SKM-1 treated with dmso at 0.1 percent for 144 hours (cell line): ENCODE measurements at regions not wholly inside any gene's neighbourhood (a gene's known extent, or its start where the extent isn't known, plus 50 kb on each side); places are given as distances from the start of the nearest gene placed in this dataset.
"Not testable (repeated sequence)": the region's sequence is repeated elsewhere in the genome, so short reads cannot be mapped to it uniquely, and the experiment has no call there.

Experiments used
- DNase-seq: peaks from one replicate; lab custom pipeline; 2025; ENCODE audit not compliant: unreplicated experiment; lab: John Stamatoyannopoulos, UW

DNA sequence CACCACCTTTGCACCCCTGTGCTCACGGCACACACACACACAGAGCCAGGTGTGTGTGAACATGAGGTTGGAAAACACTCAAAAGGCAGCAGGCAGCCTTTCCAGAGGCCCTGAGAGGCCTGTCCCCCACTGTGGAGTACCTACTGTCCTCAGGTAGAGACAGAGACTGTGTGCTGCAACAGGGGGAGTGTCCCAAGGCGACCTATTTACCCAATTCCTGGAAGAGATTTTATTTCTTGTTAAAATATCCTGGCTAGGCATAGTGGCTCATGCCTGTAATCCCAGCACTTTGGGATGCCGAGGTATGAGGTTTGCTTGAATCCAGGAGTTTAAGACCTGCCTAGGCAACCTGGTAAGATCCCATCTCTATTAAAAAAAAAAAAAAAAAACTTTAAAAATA lies 108.5 kb downstream of the COPRS start:
- DNase-seq, result no peak

DNA sequence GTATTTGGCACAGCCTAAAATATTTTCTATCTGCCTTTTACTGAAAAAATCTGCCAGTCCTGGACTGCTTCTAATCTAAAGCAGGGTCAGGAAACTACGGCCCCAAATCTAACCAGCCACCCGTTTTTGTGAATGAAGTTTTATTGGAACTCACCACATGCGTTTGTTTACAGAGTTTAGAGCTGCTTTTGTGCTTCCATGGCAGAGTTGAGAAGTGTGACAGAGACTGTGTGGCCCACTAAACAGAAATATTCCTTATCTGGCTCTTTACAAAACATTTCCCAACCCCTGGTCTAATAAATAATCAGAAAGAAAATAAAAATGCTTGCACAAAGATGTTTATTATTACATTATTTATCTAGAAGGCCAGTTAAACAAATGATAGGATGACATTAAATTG lies 110.2 kb downstream of the COPRS start:
- no peak for DNase-seq

- DNase-seq, result no peak
These were observed 112.1 kb downstream of the COPRS start for GRCh38 chr17:31746884-31747495.

DNA sequence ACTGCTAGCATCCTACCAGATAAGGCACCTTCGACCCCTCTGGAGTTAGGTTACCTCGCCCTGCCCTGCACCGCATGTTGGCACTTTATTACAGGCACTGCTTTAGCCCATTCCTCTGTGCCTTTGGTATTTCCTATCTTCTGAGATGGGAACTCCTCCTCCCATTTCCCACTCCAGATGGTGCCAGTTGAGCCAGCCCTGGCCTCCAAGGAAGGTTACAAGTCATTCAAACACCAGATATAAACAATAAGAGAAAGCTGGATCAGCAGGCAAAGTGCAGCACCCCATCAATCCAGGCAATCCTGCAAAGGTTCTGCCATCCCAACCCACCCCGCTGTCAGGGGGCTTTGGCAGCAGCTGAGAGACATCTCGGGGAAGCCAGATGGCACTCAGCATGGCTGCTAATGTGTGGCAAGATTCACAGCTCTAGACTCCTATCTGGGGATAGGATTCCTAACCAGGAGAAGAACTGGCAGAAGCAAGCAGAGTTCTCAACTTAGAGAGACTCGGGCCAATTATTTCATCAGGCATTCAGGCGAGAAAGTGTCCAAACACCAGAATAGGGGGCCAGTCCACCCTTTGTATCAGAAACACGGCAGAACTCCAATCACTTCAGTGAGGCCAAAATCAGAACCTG lies 113.0 kb downstream of the COPRS start:
- DNase-seq, result no peak

GRCh38 chr17:31744511-31744951 lies 114.5 kb downstream of the COPRS start:
- DNase-seq, result no peak

GRCh38 chr17:31743797-31744196 lies 115.2 kb downstream of the COPRS start:
- no peak for DNase-seq

GRCh38 chr17:31741371-31741770 lies 117.7 kb downstream of the COPRS start:
- DNase-seq, result no peak

DNA sequence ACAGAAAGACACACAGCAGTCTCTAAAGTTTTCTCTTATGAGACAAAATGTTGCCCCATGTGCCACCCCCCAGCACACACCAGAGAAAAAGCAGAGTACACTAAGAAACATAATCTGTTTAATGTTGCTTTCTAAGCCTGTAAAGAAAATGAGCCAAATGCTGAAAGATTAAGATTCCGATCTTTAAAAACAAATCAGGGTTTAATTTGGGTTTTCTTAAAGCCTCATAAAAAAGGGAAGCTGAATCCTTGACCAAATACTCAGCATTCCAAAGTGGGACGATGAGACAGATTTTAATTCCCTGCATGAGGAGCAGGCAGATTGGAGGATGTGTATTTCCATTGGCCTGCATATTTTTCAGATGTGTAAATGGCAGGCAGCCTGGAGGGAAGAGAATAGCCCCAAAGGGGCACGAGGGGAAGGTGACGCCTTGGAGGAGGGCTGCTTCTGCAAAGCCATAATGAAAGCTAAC lies 118.4 kb downstream of the COPRS start:
- no peak for DNase-seq

- DNase-seq, result no peak
These were observed 119.9 kb downstream of the COPRS start for GRCh38 chr17:31738996-31739699.

GRCh38 chr17:31738488-31738887 lies 120.6 kb downstream of the COPRS start:
- DNase-seq, result no peak

GRCh38 chr17:31738067-31738466 lies 121.0 kb downstream of the COPRS start:
- DNase-seq, result no peak

- DNase-seq, result no peak
These were observed 122.0 kb downstream of the COPRS start for GRCh38 chr17:31736855-31737625.

- no peak for DNase-seq
These were observed 125.7 kb downstream of the COPRS start for GRCh38 chr17:31733326-31733725.

DNA sequence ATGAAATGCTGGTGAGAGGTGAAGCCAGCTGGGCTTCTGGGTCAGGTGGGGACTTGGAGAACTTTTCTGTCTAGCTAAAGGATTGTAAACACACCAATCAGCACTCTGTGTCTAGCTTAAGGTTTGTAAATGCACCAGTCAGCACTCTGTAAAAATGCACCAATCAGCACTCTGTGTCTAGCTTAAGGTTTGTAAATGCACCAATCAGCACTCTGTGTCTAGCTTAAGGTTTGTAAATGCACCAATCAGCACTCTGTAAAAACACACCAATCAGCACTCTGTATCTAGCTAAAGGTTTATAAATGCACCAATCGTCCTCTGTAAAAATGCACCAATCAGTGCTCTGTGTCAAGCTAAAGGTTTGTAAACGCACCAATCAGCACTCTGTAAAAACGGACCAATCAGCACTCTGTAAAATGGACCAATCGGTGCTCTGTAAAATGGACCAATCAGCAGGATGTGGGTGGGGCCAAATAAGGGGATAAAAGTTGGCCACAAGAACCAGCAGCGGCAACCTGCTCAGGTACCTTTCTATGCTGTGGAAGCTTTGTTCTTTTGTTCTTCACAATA lies 127.4 kb downstream of the COPRS start:
- DNase-seq, result not testable (repeated sequence)

GRCh38 chr17:31731118-31731517 lies 127.9 kb downstream of the COPRS start:
- no peak for DNase-seq

- DNase-seq, result no peak
These were observed 132.0 kb downstream of the COPRS start for GRCh38 chr17:31726980-31727427.

DNA sequence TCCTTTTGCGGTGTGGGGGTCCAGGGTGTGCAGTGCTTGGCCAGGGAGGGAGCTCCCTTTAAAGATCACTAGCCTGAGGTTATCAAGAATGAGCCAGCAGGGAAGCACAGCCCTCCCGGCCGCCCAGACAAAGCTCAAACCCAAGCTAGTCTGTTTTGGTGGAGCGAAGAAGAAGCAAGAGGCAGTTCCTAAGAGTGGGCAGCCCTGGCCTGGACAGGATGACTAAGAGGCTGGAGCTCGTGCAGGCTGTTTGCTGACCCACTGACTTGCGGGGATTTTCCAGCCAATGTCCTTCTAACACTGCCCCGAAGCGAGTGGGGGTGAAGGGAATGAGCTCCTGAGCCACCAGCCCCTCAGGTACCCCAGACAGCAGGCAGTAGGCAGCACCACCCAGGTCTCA lies 134.4 kb downstream of the COPRS start:
- no peak for DNase-seq

- DNase-seq, result no peak
These were observed 135.0 kb downstream of the COPRS start for GRCh38 chr17:31724026-31724425.

- DNase-seq, result no peak
These were observed 136.6 kb downstream of the COPRS start for GRCh38 chr17:31722251-31723056.
